DND-41 (cell line): ENCODE measurements at regions not wholly inside any gene's neighbourhood (a gene's known extent, or its start where the extent isn't known, plus 50 kb on each side); places are given as distances from the start of the nearest gene placed in this dataset.

Source experiments
- ATAC-seq: fragments of 200-7000 bp; cut with Tn5 transposase; 3 replicates; pipeline ENCODE4 v1.9.1; 2021; ENCODE audit warnings: low read depth; ENCODE audit not compliant: insufficient read depth
- DNase-seq: peaks from one replicate; pipeline ENCODE4 v3.0.0-alpha.2; 2020
- H2AFZ ChIP-seq: 2 replicates; pipeline ENCODE4 v1.6.0; 2012; ENCODE audit warnings: low read depth, low read length
- H3K27ac ChIP-seq: 2 replicates; pipeline ENCODE4 v1.5.1; 2012; ENCODE audit warnings: low read length, inconsistent platforms
- H3K27me3 ChIP-seq: fragments of 200-600 bp; sonication (generic); 2 replicates; pipeline ENCODE4 v1.6.0; 2012; ENCODE audit warnings: low read length, mild to moderate bottlenecking, inconsistent platforms; ENCODE audit not compliant: insufficient read depth, poor library complexity
- H3K36me3 ChIP-seq: 2 replicates; pipeline ENCODE4 v1.5.1; 2012; ENCODE audit warnings: low read length, inconsistent platforms; ENCODE audit not compliant: insufficient read depth
- H3K4me1 ChIP-seq: 2 replicates; pipeline ENCODE4 v1.5.1; 2012; ENCODE audit warnings: mild to moderate bottlenecking, low read length; ENCODE audit not compliant: insufficient read depth
- H3K4me2 ChIP-seq: 2 replicates; pipeline ENCODE4 v1.6.0; 2012; ENCODE audit warnings: mild to moderate bottlenecking, moderate library complexity, low read length, inconsistent platforms; ENCODE audit not compliant: insufficient read depth
- H3K4me3 ChIP-seq, 2 experiments: fragments of 200-600 bp in 1 of 2; shearing (Covaris generic) in 1 of 2; 2 replicates each; pipeline ENCODE4 v1.5.1; 2012 to 2016; ENCODE audit warnings: inconsistent platforms in 2 of 2, low read length in 2 of 2, mild to moderate bottlenecking in 2 of 2, low read depth in 1 of 2, moderate library complexity in 1 of 2
- H3K79me2 ChIP-seq: 2 replicates; pipeline ENCODE4 v1.6.0; 2012; ENCODE audit warnings: low read length, inconsistent platforms; ENCODE audit not compliant: insufficient read depth
- H3K9ac ChIP-seq: 2 replicates; pipeline ENCODE4 v1.6.0; 2012; ENCODE audit warnings: low read depth, mild to moderate bottlenecking, inconsistent platforms, low read length, moderate library complexity
- H3K9me3 ChIP-seq: 2 replicates; pipeline ENCODE4 v1.5.1; 2012; ENCODE audit warnings: low read length, moderate library complexity, mild to moderate bottlenecking, inconsistent platforms; ENCODE audit not compliant: insufficient read depth, severe bottlenecking
- H4K20me1 ChIP-seq: 2 replicates; pipeline ENCODE4 v1.6.0; 2012; ENCODE audit warnings: low read length; ENCODE audit not compliant: insufficient read depth
- CTCF ChIP-seq: IDR thresholded peaks from 2 replicates; pipeline ENCODE4 v1.5.1; 2012; ENCODE audit warnings: borderline replicate concordance, low read length, moderate library complexity, mild to moderate bottlenecking; ENCODE audit not compliant: poor library complexity, severe bottlenecking; ENCODE audit errors: extremely low read depth
- EZH2 ChIP-seq: IDR thresholded peaks from 3 replicates; pipeline ENCODE4 v1.6.1; 2012; ENCODE audit warnings: borderline replicate concordance, low read depth, mild to moderate bottlenecking, moderate library complexity, low read length, inconsistent platforms; ENCODE audit not compliant: severe bottlenecking

- Histone ChIP-seq H3K4me2 (no peak overlapping the region), H3K4me3 (no peak overlapping the region), H2AFZ (no peak overlapping the region), H3K27me3 (no peaks in the 10 kb centered on the region), H3K4me1 (no peaks in the 10 kb centered on the region), H4K20me1 (no peaks in the 10 kb centered on the region), H3K9ac (no peak overlapping the region), H3K9me3 (no peaks in the 10 kb centered on the region), H3K79me2 (no peaks in the 10 kb centered on the region), H3K36me3 (no peaks in the 10 kb centered on the region), H3K27ac (no peak overlapping the region)
- DNase-seq = no peak
- TF ChIP-seq EZH2 = no peak
- no peak for TF ChIP-seq CTCF
- ATAC-seq = no peak
These were observed 219.8 kb upstream of the THRB start for GRCh38 chr3:24714436-24714835.

GRCh38 chr3:24715171-24715792 is 220.6 kb upstream of the THRB start:
- Histone ChIP-seq H3K9ac (no peak overlapping the region), H3K36me3 (no peaks in the 10 kb centered on the region), H3K9me3 (no peaks in the 10 kb centered on the region), H3K27ac (no peak overlapping the region), H3K27me3 (no peaks in the 10 kb centered on the region), H3K79me2 (no peaks in the 10 kb centered on the region), H3K4me3 (no peak overlapping the region), H2AFZ (no peak overlapping the region), H3K4me2 (no peak overlapping the region), H3K4me1 (no peaks in the 10 kb centered on the region), H4K20me1 (no peaks in the 10 kb centered on the region)
- TF ChIP-seq EZH2 (no peak), CTCF (no peak)
- ATAC-seq = no peak
- DNase-seq = no peak

GRCh38 chr3:24722087-24722486 is 227.4 kb upstream of the THRB start:
- Histone ChIP-seq H3K9me3 (no peaks in the 10 kb centered on the region), H3K4me2 (no peak overlapping the region), H3K79me2 (no peaks in the 10 kb centered on the region), H4K20me1 (no peaks in the 10 kb centered on the region), H3K4me3 (no peak overlapping the region), H3K9ac (no peak overlapping the region), H3K36me3 (no peaks in the 10 kb centered on the region), H3K27me3 (no peaks in the 10 kb centered on the region), H3K4me1 (no peaks in the 10 kb centered on the region), H3K27ac (no peak overlapping the region), H2AFZ (no peak overlapping the region)
- DNase-seq (no peak), ATAC-seq (no peak)
- TF ChIP-seq CTCF (no peak), EZH2 (no peak)
